ENCODE measurements at regions not wholly inside any gene's neighbourhood (a gene's known extent, or its start where the extent isn't known, plus 50 kb on each side); places are given as distances from the start of the nearest gene placed in this dataset.

DNA sequence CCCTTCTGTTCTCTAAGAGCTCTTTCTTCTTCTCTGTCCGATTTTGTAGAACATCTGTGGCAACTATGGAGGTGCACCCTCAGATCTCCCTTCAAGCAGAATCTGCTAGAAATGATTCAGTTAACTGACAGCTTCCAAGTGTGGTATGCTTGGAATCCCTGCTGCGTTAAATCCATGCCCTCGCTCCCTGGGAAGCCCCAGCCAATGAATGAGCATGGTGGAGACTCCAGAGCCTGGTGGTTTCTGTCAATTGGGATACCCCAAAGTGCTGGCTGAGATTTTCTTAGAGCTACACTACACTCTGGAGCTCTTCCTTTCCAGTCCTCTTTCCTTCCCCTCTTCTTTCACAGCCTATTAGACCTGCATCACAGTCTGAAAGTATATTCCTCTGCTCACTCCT lies 116.3 kb upstream of the C1orf21 start:
- TF ChIP-seq REPIN1 (tag by site-specific recombination; IDR thresholded peaks at IDR 0.05; ENCODE audit: low read depth) (no peak), GLI4 (tag by site-specific recombination; IDR thresholded peaks at IDR 0.05) (no peak), SALL2 (tag by site-specific recombination; IDR thresholded peaks at IDR 0.05; ENCODE audit: borderline replicate concordance) (no peak), ZNF558 (tag by site-specific recombination; IDR thresholded peaks at IDR 0.05) (no peak)
- TF ChIP-seq, protein P1, sequence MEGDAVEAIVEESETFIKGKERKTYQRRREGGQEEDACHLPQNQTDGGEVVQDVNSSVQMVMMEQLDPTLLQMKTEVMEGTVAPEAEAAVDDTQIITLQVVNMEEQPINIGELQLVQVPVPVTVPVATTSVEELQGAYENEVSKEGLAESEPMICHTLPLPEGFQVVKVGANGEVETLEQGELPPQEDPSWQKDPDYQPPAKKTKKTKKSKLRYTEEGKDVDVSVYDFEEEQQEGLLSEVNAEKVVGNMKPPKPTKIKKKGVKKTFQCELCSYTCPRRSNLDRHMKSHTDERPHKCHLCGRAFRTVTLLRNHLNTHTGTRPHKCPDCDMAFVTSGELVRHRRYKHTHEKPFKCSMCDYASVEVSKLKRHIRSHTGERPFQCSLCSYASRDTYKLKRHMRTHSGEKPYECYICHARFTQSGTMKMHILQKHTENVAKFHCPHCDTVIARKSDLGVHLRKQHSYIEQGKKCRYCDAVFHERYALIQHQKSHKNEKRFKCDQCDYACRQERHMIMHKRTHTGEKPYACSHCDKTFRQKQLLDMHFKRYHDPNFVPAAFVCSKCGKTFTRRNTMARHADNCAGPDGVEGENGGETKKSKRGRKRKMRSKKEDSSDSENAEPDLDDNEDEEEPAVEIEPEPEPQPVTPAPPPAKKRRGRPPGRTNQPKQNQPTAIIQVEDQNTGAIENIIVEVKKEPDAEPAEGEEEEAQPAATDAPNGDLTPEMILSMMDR (tag by site-specific recombination; IDR thresholded peaks at IDR 0.05) = no peak
- TF ChIP-seq, protein P2, sequence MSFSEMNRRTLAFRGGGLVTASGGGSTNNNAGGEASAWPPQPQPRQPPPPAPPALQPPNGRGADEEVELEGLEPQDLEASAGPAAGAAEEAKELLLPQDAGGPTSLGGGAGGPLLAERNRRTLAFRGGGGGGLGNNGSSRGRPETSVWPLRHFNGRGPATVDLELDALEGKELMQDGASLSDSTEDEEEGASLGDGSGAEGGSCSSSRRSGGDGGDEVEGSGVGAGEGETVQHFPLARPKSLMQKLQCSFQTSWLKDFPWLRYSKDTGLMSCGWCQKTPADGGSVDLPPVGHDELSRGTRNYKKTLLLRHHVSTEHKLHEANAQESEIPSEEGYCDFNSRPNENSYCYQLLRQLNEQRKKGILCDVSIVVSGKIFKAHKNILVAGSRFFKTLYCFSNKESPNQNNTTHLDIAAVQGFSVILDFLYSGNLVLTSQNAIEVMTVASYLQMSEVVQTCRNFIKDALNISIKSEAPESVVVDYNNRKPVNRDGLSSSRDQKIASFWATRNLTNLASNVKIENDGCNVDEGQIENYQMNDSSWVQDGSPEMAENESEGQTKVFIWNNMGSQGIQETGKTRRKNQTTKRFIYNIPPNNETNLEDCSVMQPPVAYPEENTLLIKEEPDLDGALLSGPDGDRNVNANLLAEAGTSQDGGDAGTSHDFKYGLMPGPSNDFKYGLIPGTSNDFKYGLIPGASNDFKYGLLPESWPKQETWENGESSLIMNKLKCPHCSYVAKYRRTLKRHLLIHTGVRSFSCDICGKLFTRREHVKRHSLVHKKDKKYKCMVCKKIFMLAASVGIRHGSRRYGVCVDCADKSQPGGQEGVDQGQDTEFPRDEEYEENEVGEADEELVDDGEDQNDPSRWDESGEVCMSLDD (tag by site-specific recombination; IDR thresholded peaks at IDR 0.05) = no peak
